ENCODE measurements at regions not wholly inside any gene's neighbourhood (a gene's known extent, or its start where the extent isn't known, plus 50 kb on each side); places are given as distances from the start of the nearest gene placed in this dataset.

DNA sequence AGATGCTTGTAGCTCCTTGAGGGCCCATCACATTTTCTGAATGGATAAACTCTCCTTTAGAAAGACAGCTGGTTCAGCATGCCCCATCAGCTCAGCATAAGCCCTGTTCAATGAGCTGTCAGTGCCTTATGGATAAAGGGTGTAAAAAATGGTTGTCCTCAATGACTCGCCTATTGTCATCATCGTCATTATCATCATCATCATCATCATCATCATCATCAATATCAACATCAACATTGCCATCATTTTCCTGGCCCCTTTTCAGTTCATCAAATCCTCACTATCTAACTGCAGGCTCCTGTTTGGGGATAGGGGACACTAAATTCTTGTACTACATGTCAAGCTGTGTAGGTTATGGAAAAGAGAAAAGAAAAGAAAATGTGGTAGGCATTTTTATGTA lies 310.7 kb upstream of the MTNR1B start (continued):
- TF ChIP-seq, protein P1, sequence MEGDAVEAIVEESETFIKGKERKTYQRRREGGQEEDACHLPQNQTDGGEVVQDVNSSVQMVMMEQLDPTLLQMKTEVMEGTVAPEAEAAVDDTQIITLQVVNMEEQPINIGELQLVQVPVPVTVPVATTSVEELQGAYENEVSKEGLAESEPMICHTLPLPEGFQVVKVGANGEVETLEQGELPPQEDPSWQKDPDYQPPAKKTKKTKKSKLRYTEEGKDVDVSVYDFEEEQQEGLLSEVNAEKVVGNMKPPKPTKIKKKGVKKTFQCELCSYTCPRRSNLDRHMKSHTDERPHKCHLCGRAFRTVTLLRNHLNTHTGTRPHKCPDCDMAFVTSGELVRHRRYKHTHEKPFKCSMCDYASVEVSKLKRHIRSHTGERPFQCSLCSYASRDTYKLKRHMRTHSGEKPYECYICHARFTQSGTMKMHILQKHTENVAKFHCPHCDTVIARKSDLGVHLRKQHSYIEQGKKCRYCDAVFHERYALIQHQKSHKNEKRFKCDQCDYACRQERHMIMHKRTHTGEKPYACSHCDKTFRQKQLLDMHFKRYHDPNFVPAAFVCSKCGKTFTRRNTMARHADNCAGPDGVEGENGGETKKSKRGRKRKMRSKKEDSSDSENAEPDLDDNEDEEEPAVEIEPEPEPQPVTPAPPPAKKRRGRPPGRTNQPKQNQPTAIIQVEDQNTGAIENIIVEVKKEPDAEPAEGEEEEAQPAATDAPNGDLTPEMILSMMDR (IDR thresholded peaks at IDR 0.05; ENCODE audit: low read depth, low read length, missing input control): no peak
- no peak for TF ChIP-seq FOXA1 (IDR thresholded peaks at IDR 0.05)
- no peak for TF ChIP-seq YY1 (IDR thresholded peaks at IDR 0.05)
- TF ChIP-seq FOXA2 (IDR thresholded peaks at IDR 0.05): no peak
- no peak for TF ChIP-seq GABPA (IDR thresholded peaks at IDR 0.05 in 1 of 2, conservative IDR thresholded peaks at IDR 0.05 in 1 of 2)

DNA sequence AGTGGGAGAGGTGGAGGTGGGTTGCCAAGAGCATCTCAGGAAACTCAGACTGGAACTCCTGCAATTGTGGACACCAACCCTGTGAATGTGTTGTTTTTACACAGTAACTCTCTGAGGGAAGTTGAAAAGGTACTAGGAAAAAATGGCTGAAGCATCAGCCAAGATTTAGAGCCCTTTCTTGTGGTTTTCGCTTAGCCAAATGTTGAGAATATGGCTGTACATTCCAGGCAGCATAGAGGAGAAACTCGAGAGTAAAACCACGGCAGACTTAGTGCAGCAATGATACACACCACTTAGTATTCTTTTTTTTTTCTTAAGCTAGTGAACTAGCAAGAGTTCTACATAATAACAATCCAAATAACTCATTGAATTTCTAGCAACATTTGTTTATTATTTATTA lies 309.7 kb upstream of the MTNR1B start:
- 66% methylated on average over 3 of the region's 3 CpGs for WGBS

More for the DNA sequence above, 309.7 kb upstream of the MTNR1B start:
- no peaks in the 10 kb centered on the region for H3K27me3 ChIP-seq (ENCODE audit: control insufficient read depth in 4 of 4, insufficient read depth in 4 of 4, low read length in 3 of 4)
- H3K27ac ChIP-seq (ENCODE audit: low read depth in 1 of 2, low read length in 2 of 2): no peak overlapping the region
- no peaks in the 10 kb centered on the region for H3K9me3 ChIP-seq (ENCODE audit: control insufficient read depth in 4 of 4, low read length in 3 of 4)
- H3K4me1 ChIP-seq (ENCODE audit: control insufficient read depth in 4 of 4, insufficient read depth in 4 of 4, low read length in 3 of 4): no peaks in the 10 kb centered on the region
- TF ChIP-seq RXRA (IDR thresholded peaks at IDR 0.05): no peak
- TF ChIP-seq GABPA (IDR thresholded peaks at IDR 0.05 in 1 of 2, conservative IDR thresholded peaks at IDR 0.05 in 1 of 2): no peak
- TF ChIP-seq, protein P2, sequence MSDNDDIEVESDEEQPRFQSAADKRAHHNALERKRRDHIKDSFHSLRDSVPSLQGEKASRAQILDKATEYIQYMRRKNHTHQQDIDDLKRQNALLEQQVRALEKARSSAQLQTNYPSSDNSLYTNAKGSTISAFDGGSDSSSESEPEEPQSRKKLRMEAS (IDR thresholded peaks at IDR 0.05): no peak
- TF ChIP-seq FOXA1 (IDR thresholded peaks at IDR 0.05): no peak
- no peak for TF ChIP-seq TAF1 (conservative IDR thresholded peaks at IDR 0.05)
- no peak for TF ChIP-seq YY1 (IDR thresholded peaks at IDR 0.05)
- TF ChIP-seq SP1 (IDR thresholded peaks at IDR 0.05): no peak
- TF ChIP-seq HNF4A (conservative IDR thresholded peaks at IDR 0.05): no peak
- TF ChIP-seq, protein P3, sequence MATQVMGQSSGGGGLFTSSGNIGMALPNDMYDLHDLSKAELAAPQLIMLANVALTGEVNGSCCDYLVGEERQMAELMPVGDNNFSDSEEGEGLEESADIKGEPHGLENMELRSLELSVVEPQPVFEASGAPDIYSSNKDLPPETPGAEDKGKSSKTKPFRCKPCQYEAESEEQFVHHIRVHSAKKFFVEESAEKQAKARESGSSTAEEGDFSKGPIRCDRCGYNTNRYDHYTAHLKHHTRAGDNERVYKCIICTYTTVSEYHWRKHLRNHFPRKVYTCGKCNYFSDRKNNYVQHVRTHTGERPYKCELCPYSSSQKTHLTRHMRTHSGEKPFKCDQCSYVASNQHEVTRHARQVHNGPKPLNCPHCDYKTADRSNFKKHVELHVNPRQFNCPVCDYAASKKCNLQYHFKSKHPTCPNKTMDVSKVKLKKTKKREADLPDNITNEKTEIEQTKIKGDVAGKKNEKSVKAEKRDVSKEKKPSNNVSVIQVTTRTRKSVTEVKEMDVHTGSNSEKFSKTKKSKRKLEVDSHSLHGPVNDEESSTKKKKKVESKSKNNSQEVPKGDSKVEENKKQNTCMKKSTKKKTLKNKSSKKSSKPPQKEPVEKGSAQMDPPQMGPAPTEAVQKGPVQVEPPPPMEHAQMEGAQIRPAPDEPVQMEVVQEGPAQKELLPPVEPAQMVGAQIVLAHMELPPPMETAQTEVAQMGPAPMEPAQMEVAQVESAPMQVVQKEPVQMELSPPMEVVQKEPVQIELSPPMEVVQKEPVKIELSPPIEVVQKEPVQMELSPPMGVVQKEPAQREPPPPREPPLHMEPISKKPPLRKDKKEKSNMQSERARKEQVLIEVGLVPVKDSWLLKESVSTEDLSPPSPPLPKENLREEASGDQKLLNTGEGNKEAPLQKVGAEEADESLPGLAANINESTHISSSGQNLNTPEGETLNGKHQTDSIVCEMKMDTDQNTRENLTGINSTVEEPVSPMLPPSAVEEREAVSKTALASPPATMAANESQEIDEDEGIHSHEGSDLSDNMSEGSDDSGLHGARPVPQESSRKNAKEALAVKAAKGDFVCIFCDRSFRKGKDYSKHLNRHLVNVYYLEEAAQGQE (IDR thresholded peaks at IDR 0.05): no peak
- TF ChIP-seq EGR1 (IDR thresholded peaks at IDR 0.05; ENCODE audit: low read depth in 2 of 2): no peak
- TF ChIP-seq, protein P1 (IDR thresholded peaks at IDR 0.05; ENCODE audit: low read depth, low read length, missing input control): no peak
- H3K4me3 ChIP-seq (ENCODE audit: low read depth in 1 of 3, low read length in 3 of 3): no peak overlapping the region
- no peaks in the 10 kb centered on the region for H3K36me3 ChIP-seq (ENCODE audit: control insufficient read depth in 4 of 4, insufficient read depth in 3 of 4, low read depth in 1 of 4, low read length in 3 of 4)
- H3K9ac ChIP-seq (ENCODE audit: low read depth in 1 of 2, low read length in 2 of 2): no peak overlapping the region
- no peak for DNase-seq (ENCODE audit: low spot score)

Data from liver (tissue), 8 donors.